ENCODE measurements at regions not wholly inside any gene's neighbourhood (a gene's known extent, or its start where the extent isn't known, plus 50 kb on each side); places are given as distances from the start of the nearest gene placed in this dataset.

DNA sequence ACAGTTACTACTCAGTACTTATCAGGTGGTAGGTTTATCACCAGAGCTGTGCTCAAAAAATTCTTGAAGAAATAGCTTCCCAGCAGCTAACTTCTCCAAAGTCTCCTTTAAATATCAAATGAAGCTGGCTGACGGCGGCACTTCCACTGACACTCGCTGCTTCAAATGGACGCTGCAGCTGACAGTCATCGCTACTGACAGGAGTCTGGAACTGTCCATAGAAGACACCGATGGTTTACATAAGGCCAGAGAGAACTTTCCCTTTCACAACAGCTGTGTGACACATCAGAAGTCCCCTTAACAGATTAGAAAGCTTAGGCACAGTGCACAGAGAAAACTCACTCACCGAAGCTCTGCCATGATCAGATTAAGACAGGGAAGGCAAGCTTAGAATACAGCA lies 270.2 kb downstream of the SHOX2 start:
- peaks cover 13% of the 10 kb centered on the region for H3K27me3 Mint-ChIP-seq (ENCODE audit: low read depth)
- no peak overlapping the region for H3K4me3 Mint-ChIP-seq (ENCODE audit: unreplicated experiment)
- H3K27ac Mint-ChIP-seq (ENCODE audit: unreplicated experiment) = no peak overlapping the region
- no peaks in the 10 kb centered on the region for H3K36me3 Mint-ChIP-seq (ENCODE audit: low read depth)
- DNase-seq (ENCODE audit: low spot score) = no peak
- H3K4me1 Mint-ChIP-seq (ENCODE audit: low read depth) = peaks cover 5% of the 10 kb centered on the region
- TF ChIP-seq, protein P1, sequence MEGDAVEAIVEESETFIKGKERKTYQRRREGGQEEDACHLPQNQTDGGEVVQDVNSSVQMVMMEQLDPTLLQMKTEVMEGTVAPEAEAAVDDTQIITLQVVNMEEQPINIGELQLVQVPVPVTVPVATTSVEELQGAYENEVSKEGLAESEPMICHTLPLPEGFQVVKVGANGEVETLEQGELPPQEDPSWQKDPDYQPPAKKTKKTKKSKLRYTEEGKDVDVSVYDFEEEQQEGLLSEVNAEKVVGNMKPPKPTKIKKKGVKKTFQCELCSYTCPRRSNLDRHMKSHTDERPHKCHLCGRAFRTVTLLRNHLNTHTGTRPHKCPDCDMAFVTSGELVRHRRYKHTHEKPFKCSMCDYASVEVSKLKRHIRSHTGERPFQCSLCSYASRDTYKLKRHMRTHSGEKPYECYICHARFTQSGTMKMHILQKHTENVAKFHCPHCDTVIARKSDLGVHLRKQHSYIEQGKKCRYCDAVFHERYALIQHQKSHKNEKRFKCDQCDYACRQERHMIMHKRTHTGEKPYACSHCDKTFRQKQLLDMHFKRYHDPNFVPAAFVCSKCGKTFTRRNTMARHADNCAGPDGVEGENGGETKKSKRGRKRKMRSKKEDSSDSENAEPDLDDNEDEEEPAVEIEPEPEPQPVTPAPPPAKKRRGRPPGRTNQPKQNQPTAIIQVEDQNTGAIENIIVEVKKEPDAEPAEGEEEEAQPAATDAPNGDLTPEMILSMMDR (IDR thresholded peaks at IDR 0.05) = no peak
- H3K9me3 Mint-ChIP-seq (ENCODE audit: low read depth) = no peaks in the 10 kb centered on the region

DNA sequence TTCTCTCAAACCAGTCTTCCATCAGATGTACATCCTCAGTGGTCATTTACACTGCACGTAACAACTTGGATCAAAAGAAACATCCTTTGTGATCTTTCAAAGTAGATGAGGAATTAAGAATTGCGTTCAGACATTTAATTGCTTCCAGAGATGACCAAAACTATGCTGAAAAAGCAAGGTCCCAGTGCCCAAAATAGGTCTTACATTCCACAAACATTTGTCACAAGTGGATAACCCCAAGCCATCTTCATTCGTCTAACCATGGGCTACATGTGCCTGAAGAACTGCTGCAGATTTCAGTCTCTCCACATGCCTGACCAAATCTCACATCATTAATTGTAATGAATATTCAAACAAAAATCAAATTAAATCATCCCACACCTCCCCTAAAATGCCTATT lies 273.6 kb downstream of the SHOX2 start:
- H3K9me3 Mint-ChIP-seq (ENCODE audit: low read depth) = peaks cover 14% of the 10 kb centered on the region
- TF ChIP-seq, protein P1 (IDR thresholded peaks at IDR 0.05) = no peak
- H3K27me3 Mint-ChIP-seq (ENCODE audit: low read depth) = peaks cover 12% of the 10 kb centered on the region
- H3K27ac Mint-ChIP-seq (ENCODE audit: unreplicated experiment) = no peak overlapping the region
- H3K36me3 Mint-ChIP-seq (ENCODE audit: low read depth) = peaks cover 6% of the 10 kb centered on the region
- DNase-seq (ENCODE audit: low spot score) = no peak
- H3K4me3 Mint-ChIP-seq (ENCODE audit: unreplicated experiment) = no peak overlapping the region
- H3K4me1 Mint-ChIP-seq (ENCODE audit: low read depth) = peaks cover 5% of the 10 kb centered on the region

DNA sequence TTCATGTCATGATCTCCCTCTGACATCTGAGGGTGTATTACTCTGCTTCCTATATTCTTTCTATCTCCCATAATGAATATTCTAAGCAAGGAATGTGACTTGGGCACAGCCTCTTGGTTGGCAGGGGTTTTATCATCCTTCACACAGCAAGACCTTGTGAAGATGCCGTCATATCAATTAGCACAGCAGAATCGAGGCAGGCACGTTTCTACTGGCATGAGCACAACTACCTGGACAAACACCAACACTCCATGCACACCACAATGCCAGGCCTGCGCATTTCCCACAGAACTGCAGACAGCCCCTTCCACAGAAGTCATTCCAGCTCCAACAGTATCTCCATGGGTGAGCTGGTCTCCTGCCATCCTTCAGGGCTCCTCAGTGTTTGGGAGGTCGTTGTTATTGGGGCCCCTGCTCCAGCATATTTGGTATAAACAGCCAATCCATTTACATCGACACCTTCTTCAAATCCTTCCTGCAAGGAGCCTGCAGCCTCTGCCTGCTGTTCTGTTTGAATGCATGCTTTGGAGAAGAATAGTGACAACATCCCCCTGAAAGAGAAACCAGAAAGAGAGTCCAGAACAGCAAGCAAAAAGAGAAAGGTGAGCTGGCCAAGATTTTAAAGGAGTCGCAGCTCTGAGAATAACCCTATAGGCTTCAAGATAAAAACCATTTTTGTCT lies 275.5 kb downstream of the SHOX2 start:
- Mint-ChIP-seq H3K4me1 (ENCODE audit: low read depth) (peaks cover 5% of the 10 kb centered on the region), H3K4me3 (ENCODE audit: unreplicated experiment) (no peak overlapping the region), H3K27ac (ENCODE audit: unreplicated experiment) (no peak overlapping the region), H3K9me3 (ENCODE audit: low read depth) (peaks cover 17% of the 10 kb centered on the region), H3K36me3 (ENCODE audit: low read depth) (peaks cover 6% of the 10 kb centered on the region), H3K27me3 (ENCODE audit: low read depth) (peaks cover 10% of the 10 kb centered on the region)
- TF ChIP-seq, protein P1 (IDR thresholded peaks at IDR 0.05) = no peak
- DNase-seq (ENCODE audit: low spot score) = no peak

DNA sequence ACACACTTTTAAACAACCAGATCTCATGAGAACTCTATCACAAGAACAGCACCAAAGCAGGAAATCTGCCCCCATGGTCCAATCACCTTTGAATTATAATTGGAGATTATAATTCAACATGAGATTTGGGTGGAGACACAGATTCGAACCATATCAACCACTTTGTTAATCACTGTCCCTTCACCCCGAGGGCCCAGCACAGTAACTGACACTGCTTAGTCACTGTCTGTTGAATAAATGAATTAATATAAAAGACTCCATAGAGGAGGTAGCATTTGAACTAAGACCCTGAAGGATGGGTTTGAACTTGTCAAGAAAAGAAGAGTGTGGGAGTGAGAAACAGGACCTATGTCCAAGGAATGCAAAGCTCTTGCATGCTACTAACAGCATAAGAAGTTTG lies 276.4 kb downstream of the SHOX2 start:
- no peak for DNase-seq (ENCODE audit: low spot score)
- TF ChIP-seq, protein P1 (IDR thresholded peaks at IDR 0.05) = no peak
- H3K27me3 Mint-ChIP-seq (ENCODE audit: low read depth) = peaks cover 10% of the 10 kb centered on the region
- H3K4me1 Mint-ChIP-seq (ENCODE audit: low read depth) = peaks cover 5% of the 10 kb centered on the region
- no peak overlapping the region for H3K4me3 Mint-ChIP-seq (ENCODE audit: unreplicated experiment)
- peaks cover 17% of the 10 kb centered on the region for H3K9me3 Mint-ChIP-seq (ENCODE audit: low read depth)
- no peak overlapping the region for H3K27ac Mint-ChIP-seq (ENCODE audit: unreplicated experiment)
- peaks cover 6% of the 10 kb centered on the region for H3K36me3 Mint-ChIP-seq (ENCODE audit: low read depth)

DNA sequence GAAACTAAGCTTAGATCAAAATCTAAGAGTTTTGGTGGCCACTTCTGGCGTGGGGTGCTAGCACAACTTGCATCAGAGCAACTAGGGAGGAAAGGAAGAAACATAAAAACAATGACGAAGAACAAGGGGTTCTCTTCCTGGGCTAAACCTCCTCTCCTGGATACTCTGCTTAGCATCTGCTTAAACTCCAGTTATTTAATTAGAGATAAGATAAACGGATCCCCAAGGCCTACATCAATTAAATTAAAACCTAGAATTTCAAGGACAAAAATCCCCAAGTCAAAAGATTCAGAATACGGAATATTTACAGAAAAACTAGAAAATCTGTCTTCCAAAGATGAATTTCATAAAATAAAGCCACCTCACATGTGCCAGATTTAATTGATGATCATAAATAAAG lies 281.9 kb downstream of the SHOX2 start:
- no peak overlapping the region for H3K27ac Mint-ChIP-seq (ENCODE audit: unreplicated experiment)
- TF ChIP-seq, protein P1 (IDR thresholded peaks at IDR 0.05) = no peak
- peaks cover 10% of the 10 kb centered on the region for H3K36me3 Mint-ChIP-seq (ENCODE audit: low read depth)

More for the DNA sequence above, 281.9 kb downstream of the SHOX2 start:
- Mint-ChIP-seq H3K9me3 (ENCODE audit: low read depth) (peaks cover 15% of the 10 kb centered on the region), H3K27me3 (ENCODE audit: low read depth) (peaks cover 18% of the 10 kb centered on the region), H3K4me3 (ENCODE audit: unreplicated experiment) (no peak overlapping the region), H3K4me1 (ENCODE audit: low read depth) (no peaks in the 10 kb centered on the region)
- no peak for DNase-seq (ENCODE audit: low spot score)
